GM18867 (cell line): ENCODE measurements at regions not wholly inside any gene's neighbourhood (a gene's known extent, or its start where the extent isn't known, plus 50 kb on each side); places are given as distances from the start of the nearest gene placed in this dataset.

Experiments used
- ATAC-seq: cut with Tn5 transposase; IDR thresholded peaks from one replicate; pipeline ENCODE4 v1.9.1; 2021; ENCODE audit warnings: mild to moderate bottlenecking, moderate library complexity; ENCODE audit not compliant: unreplicated experiment

DNA sequence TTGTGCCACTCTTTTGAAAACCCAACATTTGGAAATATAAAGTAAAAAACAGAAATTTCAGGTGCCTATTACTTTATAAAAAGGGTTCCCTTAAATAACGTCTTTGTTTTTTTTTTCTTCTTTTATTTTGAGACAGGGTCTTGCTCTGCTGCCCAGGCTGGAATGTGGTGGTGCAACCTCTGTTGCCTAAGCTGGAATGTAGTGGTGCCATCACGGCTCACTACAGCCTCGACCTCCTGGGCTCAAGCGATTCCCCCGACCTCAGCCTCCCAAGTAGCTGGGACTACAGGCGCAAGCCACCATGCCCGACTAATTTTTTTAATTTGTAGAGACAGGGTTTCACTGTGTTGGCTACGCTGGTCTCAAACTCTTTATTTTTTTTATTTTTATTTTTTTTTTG, 110.2 kb upstream of the HNRNPU start:
- ATAC-seq, result no peak

GRCh38 chr1:244974106-244974505, 109.8 kb upstream of the HNRNPU start:
- ATAC-seq, result no peak

DNA sequence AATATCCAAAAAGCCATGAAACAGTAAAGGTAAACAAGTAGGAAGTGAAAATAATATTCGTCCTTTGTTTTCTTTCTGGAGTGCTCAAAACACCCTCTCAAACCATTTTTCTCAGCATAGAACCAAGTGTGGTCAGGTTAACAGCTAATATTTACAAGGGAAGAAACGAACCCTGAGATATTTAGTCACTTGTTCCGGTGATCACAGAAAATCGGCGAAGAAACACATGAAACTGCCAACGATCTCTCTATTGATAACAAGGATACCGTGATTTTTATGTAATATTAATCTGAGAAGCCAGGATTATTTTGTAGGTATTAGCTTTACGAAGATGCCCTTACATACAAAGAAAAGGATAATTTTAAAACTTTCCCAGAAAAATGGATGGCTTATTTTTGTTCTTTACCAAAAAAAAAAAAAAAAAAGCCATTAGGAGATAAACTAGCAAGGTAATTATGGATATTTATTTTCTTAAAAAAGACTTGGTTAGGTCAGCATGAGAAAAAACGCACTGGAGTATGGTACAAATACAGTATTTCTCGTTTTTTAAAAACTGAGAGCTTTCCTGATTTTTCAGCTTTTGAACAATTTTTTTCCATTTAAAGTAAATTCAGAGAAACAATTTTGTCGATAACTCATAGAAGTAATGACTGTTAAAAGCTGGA, 107.3 kb upstream of the HNRNPU start:
- ATAC-seq, result no peak

- ATAC-seq, result peak; percentile 74
Observed at GRCh38 chr1:244970744-244971551, 106.6 kb upstream of the HNRNPU start.

- peak; percentile 67 for ATAC-seq
Observed at GRCh38 chr1:244970236-244970743, 105.9 kb upstream of the HNRNPU start.

- peak; percentile 28 for ATAC-seq
Observed at GRCh38 chr1:244969355-244970235, 105.3 kb upstream of the HNRNPU start.

- no peak for ATAC-seq
Observed at GRCh38 chr1:244968881-244969280, 104.5 kb upstream of the HNRNPU start.

GRCh38 chr1:244968471-244968871, 104.1 kb upstream of the HNRNPU start:
- no peak for ATAC-seq

- no peak for ATAC-seq
Observed at GRCh38 chr1:244967159-244967558, 102.8 kb upstream of the HNRNPU start.

DNA sequence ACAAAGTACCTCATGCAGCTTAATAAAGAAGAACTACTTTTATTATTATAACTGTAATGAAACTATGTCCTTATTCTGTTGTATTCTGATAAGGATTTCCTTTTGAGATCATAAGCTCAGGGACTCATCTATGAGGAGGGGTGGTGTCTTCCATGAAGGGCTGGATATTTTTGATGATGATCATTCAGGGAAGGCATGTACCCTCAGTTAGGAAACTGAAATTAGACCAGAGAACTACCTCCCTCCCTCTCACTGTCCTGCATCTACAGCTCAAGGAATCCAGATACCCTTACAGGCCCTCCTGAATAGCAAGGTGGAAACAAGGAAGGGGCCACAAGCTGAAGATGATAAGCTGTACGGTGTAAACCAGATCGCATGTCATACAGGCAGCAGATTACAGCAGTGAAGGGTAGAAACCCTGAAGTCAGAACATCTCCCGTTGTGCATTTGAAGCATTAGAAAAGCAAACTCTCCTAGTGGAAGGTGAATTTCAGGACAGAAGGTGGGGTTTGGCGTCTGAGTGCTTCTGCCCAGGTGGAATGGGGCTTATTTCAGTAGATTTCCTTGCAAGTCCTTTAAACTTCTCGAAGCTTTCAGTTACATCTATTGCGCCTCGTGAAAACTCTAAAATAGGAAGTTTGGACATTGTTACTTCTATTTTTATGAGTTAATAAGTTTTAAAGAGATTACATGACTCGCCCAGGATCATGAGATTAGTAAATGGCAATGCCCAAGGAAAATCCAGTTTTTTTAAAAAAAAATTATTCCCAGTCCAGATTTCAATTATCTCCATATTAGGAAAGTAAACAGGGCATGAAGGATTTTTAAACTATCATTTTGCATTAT, 101.1 kb upstream of the HNRNPU start:
- ATAC-seq, result no peak

GRCh38 chr1:244964112-244964971, 100.0 kb upstream of the HNRNPU start:
- ATAC-seq, result no peak

DNA sequence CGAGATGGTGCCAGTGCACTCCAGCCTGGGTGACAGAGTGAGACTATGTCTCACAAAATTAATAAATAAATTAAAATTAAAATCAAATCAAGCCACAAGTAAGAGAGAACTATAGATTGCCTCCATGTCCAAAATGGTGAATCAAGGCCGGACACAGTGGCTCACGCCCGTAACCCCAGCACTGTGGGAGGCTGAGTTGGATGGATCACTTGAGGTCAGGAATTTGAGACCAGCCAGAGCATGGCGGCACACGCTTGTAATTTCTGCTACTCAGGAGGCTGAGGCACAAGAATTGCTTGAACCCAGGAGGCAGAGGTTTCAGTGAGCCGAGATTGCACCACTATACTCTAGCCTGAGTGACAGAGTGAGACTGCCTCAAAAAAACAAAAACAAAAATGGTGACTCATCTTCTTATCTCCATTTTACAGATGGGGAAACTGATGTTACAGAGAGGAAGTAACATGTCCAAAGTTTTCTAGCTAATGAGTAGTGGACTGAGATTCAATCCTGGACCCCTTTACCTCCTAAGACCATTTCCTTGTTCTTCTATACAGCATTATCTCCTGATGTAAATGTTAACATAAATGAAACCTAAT, 99.0 kb upstream of the HNRNPU start:
- no peak for ATAC-seq

DNA sequence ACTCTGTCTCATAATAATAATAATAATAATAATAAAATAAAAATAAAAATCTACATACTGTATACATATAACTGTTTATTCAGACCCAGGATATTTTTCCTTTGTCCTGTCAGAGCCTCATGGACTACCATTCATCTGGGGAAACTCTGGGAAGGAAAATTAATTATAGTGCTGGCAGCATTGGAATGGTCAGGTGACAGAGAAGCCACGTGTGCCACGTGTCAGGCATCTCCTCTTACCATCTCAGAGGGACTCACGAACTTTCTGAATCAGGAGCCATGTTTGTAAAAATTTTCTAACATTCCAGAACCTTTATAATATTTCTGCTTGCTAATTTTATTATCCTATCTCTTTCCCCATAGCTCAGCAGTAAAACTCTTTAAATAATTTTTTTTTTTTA, 97.8 kb upstream of the HNRNPU start:
- ATAC-seq, result no peak

GRCh38 chr1:244960904-244961303, 96.6 kb upstream of the HNRNPU start:
- no peak for ATAC-seq

DNA sequence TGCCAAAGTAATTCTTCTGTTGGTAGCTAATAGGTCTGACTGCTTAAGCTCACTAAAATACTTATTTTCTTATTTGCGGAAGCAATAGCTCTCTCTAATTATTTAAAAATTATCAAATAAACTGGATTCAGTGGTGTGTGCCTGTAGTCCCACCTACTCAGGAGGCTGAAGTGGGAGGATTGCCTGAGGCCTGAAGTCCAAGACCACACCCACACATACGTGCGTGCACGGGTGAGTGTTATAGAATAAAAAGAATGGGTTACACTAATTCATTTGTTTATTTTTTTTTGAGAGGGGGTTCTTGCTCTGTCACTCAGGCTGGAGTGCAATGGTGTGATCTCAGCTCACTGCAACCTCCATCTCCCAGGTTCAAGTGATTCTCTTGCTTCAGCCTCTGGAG, 94.2 kb upstream of the HNRNPU start:
- ATAC-seq, result no peak

DNA sequence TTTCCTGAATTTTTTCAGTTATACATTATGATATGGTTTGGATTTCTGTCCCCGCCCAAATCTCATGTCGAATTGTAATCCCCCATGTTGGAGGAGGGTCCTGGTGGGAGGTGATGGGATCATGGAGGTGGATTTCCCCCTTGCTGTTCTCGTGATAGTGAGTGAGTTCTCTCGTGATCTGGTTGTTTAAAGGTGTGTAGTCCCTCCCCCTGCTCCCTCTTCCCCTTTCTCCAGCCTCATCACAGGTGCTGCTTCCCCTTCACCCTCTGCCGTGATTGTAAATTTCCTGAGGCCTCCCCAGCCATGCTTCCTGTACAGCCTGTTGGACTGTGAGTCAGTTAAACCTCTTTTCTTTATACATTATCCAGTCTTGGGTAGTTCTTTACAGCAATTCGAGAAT, 93.2 kb upstream of the HNRNPU start:
- no peak for ATAC-seq

GRCh38 chr1:244957122-244957521, 92.8 kb upstream of the HNRNPU start:
- no peak for ATAC-seq

DNA sequence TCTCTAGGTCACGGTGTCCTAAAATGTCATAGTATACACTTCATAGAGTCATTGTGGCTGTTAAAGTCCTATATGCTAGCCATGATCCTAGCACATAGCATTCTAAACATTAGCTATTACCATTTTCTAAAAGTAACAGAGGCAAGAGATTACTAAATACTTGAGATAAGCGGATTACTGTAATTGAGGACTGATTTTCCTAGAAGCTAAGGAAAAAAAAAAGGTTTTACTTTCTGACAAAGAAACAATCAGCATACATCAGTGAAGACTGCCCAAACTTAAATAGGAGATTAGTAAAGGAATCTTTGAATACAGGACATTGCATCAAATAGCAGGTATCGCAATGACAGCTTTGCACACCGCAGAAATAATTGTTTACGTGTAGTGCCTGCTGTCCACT, 91.3 kb upstream of the HNRNPU start:
- ATAC-seq, result no peak

DNA sequence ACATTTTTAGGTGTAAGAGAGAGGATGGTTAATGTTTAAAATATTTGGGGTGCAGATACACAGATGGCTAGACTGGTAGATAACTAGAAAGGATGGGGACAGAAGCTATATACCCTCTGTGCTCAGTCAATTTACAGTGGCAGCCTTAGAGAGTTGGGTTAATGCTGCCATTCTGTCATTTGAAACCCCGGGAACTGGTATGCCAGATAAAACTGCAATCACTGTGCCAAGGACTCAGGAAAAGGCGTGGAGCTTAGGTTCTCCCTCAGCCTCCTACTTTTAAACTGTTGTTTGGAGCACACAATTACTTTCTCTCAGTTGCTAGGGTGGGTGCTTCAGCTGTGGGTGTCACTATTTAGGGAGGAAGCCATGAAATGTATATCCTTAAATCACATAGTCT, 90.0 kb upstream of the HNRNPU start:
- ATAC-seq, result no peak
